ENCODE measurements at regions not wholly inside any gene's neighbourhood (a gene's known extent, or its start where the extent isn't known, plus 50 kb on each side); places are given as distances from the start of the nearest gene placed in this dataset.

DNA sequence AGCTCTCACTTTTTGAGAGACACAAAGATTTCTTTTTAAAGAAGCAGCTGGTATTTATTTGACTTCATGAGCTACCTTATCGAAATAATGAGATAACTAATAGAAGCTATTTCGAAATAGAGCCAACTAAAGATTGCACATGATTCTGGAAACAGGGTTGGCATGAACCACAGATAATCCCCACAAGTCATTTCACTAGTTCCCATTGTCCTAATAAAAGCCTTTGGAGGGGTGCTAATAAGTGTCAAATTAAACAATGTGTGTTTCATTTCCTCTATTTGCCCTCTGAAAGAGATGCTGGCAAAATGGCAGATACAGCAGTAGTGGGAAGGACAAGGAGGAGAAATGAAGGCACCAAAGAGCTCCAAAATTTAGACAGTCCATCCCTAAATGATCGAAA lies 78.6 kb upstream of the RIPOR2 start (continued):
- no peak for TF ChIP-seq HNF4G (IDR thresholded peaks at IDR 0.05)

GRCh38 chr6:25014791-25015560 lies 79.2 kb upstream of the RIPOR2 start:
- H3K4me1 ChIP-seq (ENCODE audit: control insufficient read depth in 4 of 4, insufficient read depth in 4 of 4, low read length in 3 of 4): peaks cover 0 to 2% (median 0%) of the 10 kb centered on the region in 4 donors
- H3K9me3 ChIP-seq (ENCODE audit: control insufficient read depth in 4 of 4, low read length in 3 of 4): no peaks in the 10 kb centered on the region
- TF ChIP-seq GABPA (IDR thresholded peaks at IDR 0.05 in 1 of 2, conservative IDR thresholded peaks at IDR 0.05 in 1 of 2) (no peak), EGR1 (IDR thresholded peaks at IDR 0.05; ENCODE audit: low read depth in 2 of 2) (no peak)
- no peak overlapping the region for H3K9ac ChIP-seq (ENCODE audit: low read depth in 1 of 2, low read length in 2 of 2)
- DNase-seq (ENCODE audit: low spot score): no peak
- H3K4me3 ChIP-seq (ENCODE audit: low read depth in 1 of 3, low read length in 3 of 3): no peak overlapping the region
- peaks cover 0 to 2% (median 0%) of the 10 kb centered on the region in 4 donors for H3K27me3 ChIP-seq (ENCODE audit: control insufficient read depth in 4 of 4, insufficient read depth in 4 of 4, low read length in 3 of 4)
- H3K27ac ChIP-seq (ENCODE audit: low read depth in 1 of 2, low read length in 2 of 2): no peak overlapping the region
- H3K36me3 ChIP-seq (ENCODE audit: control insufficient read depth in 4 of 4, insufficient read depth in 3 of 4, low read depth in 1 of 4, low read length in 3 of 4): no peaks in the 10 kb centered on the region
- 77% methylated on average over 11 of the region's 11 CpGs for WGBS

DNA sequence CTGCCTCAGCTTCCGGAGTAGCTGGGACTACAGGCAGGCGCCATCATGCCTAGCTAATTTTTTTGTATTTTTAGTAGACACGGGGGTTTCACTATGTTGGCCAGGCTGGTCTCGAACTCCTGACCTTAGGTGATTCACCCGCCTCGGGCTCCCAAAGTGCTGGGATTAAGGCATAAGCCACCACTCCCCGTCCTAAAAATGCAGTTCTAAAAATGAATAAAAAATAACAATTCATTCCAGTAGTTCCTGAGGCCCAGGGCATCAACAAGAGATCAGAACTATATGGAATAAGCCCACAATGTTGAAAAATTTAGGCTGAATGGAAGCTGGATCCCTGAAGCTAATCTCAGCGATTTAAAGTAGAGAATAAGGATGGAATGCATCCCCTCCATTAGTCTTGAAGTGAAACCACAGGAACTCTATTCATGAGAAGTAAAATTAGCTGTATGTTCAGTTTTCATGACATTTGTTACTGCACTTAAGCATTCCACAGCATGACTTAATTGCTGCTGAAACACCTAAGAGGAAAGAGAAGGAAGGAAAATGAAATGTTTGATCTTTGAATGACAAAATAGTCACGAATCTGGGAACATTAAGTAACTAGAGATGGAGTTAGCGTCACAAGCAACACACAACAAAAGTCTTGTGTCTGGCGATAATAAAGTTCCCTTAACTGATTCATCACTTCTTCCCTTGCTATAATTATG lies 80.4 kb upstream of the RIPOR2 start:
- H3K9ac ChIP-seq (ENCODE audit: low read depth in 1 of 2, low read length in 2 of 2): no peak overlapping the region
- WGBS: 84% methylated on average over 11 of the region's 11 CpGs
- H3K27ac ChIP-seq (ENCODE audit: low read depth in 1 of 2, low read length in 2 of 2): no peak overlapping the region
- H3K4me1 ChIP-seq (ENCODE audit: control insufficient read depth in 4 of 4, insufficient read depth in 4 of 4, low read length in 3 of 4): peaks cover 0 to 2% (median 0%) of the 10 kb centered on the region in 4 donors
- H3K9me3 ChIP-seq (ENCODE audit: control insufficient read depth in 4 of 4, low read length in 3 of 4): no peaks in the 10 kb centered on the region
- H3K36me3 ChIP-seq (ENCODE audit: control insufficient read depth in 4 of 4, insufficient read depth in 3 of 4, low read depth in 1 of 4, low read length in 3 of 4): no peaks in the 10 kb centered on the region
- H3K27me3 ChIP-seq (ENCODE audit: control insufficient read depth in 4 of 4, insufficient read depth in 4 of 4, low read length in 3 of 4): no peaks in the 10 kb centered on the region
- TF ChIP-seq FOXA1 (IDR thresholded peaks at IDR 0.05): no peak
- TF ChIP-seq NR2F2 (IDR thresholded peaks at IDR 0.05): no peak
- no peak for TF ChIP-seq TAF1 (conservative IDR thresholded peaks at IDR 0.05)
- TF ChIP-seq RXRA (IDR thresholded peaks at IDR 0.05): no peak
- TF ChIP-seq EGR1 (IDR thresholded peaks at IDR 0.05; ENCODE audit: low read depth in 2 of 2): no peak
- no peak for TF ChIP-seq FOXA2 (IDR thresholded peaks at IDR 0.05)
- TF ChIP-seq, protein P1, sequence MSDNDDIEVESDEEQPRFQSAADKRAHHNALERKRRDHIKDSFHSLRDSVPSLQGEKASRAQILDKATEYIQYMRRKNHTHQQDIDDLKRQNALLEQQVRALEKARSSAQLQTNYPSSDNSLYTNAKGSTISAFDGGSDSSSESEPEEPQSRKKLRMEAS (IDR thresholded peaks at IDR 0.05): no peak
- TF ChIP-seq, protein P2, sequence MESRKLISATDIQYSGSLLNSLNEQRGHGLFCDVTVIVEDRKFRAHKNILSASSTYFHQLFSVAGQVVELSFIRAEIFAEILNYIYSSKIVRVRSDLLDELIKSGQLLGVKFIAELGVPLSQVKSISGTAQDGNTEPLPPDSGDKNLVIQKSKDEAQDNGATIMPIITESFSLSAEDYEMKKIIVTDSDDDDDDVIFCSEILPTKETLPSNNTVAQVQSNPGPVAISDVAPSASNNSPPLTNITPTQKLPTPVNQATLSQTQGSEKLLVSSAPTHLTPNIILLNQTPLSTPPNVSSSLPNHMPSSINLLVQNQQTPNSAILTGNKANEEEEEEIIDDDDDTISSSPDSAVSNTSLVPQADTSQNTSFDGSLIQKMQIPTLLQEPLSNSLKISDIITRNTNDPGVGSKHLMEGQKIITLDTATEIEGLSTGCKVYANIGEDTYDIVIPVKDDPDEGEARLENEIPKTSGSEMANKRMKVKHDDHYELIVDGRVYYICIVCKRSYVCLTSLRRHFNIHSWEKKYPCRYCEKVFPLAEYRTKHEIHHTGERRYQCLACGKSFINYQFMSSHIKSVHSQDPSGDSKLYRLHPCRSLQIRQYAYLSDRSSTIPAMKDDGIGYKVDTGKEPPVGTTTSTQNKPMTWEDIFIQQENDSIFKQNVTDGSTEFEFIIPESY (IDR thresholded peaks at IDR 0.05): no peak
- no peak for TF ChIP-seq SP1 (IDR thresholded peaks at IDR 0.05)
- no peak for TF ChIP-seq JUND (IDR thresholded peaks at IDR 0.05)
- TF ChIP-seq GABPA (IDR thresholded peaks at IDR 0.05 in 1 of 2, conservative IDR thresholded peaks at IDR 0.05 in 1 of 2): no peak
- TF ChIP-seq YY1 (IDR thresholded peaks at IDR 0.05): no peak
- TF ChIP-seq ATF3 (IDR thresholded peaks at IDR 0.05): no peak
- DNase-seq (ENCODE audit: low spot score): no peak
- H3K4me3 ChIP-seq (ENCODE audit: low read depth in 1 of 3, low read length in 3 of 3): no peak overlapping the region

Data from liver (tissue), 7 donors.